Tibial nerve (tissue), 4 donors: ENCODE measurements at regions not wholly inside any gene's neighbourhood (a gene's known extent, or its start where the extent isn't known, plus 50 kb on each side); places are given as distances from the start of the nearest gene placed in this dataset.

Source experiments
- EP300 ChIP-seq, 2 donors: sonication (generic); formaldehyde crosslinking; IDR thresholded peaks; one replicate each; pipeline ENCODE4 v1.6.1; 2017; ENCODE audit warnings: antibody characterized with exemption in 2 of 2, mild to moderate bottlenecking in 1 of 2
- POLR2A ChIP-seq, 2 donors: fragments of 450-650 bp; IDR thresholded peaks; one replicate each; pipeline ENCODE4 v1.6.1; 2017; ENCODE audit warnings: antibody characterized with exemption in 2 of 2, mild to moderate bottlenecking in 2 of 2, moderate library complexity in 2 of 2
- TF ChIP-seq, protein P1 (sequence below), 5 experiments: fragments of 200-600 bp in 3 of 5; fragments of 450-650 bp in 2 of 5; sonication (generic) in 3 of 5; IDR thresholded peaks; one replicate each; pipeline ENCODE4 v1.5.1; 2016 to 2019; ENCODE audit warnings: antibody characterized with exemption in 5 of 5, mild to moderate bottlenecking in 3 of 5, moderate library complexity in 2 of 5

DNA sequence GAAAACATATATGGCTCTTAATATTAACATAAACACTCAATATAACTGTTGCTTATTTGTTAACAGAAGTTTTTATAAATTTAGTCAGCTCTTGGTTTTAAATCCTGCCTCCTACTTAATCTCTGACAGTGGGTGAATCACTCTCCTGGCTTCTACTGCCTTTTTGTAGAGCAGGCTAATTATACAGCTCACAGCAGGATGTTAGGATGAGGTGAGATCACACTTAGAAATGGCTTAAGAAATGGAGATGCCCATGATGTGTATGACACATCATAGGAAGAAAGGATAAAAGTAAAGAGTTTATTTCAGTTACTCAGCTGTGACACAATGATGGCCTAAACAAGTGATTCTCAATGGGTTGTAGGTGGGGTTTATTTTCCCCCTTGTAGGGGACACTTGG is 345.6 kb downstream of the SPRY2 start:
- TF ChIP-seq POLR2A (IDR thresholded peaks at IDR 0.05) (no peak), EP300 (IDR thresholded peaks at IDR 0.05) (no peak)
- TF ChIP-seq, protein P1, sequence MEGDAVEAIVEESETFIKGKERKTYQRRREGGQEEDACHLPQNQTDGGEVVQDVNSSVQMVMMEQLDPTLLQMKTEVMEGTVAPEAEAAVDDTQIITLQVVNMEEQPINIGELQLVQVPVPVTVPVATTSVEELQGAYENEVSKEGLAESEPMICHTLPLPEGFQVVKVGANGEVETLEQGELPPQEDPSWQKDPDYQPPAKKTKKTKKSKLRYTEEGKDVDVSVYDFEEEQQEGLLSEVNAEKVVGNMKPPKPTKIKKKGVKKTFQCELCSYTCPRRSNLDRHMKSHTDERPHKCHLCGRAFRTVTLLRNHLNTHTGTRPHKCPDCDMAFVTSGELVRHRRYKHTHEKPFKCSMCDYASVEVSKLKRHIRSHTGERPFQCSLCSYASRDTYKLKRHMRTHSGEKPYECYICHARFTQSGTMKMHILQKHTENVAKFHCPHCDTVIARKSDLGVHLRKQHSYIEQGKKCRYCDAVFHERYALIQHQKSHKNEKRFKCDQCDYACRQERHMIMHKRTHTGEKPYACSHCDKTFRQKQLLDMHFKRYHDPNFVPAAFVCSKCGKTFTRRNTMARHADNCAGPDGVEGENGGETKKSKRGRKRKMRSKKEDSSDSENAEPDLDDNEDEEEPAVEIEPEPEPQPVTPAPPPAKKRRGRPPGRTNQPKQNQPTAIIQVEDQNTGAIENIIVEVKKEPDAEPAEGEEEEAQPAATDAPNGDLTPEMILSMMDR (IDR thresholded peaks at IDR 0.05), result no peak
